SJSA1 (cell line): ENCODE measurements at regions not wholly inside any gene's neighbourhood (a gene's known extent, or its start where the extent isn't known, plus 50 kb on each side); places are given as distances from the start of the nearest gene placed in this dataset.

Source experiments
- DNase-seq, 2 experiments: peaks; one replicate each; pipeline ENCODE4 v3.0.0-alpha.2; 2015 to 2020; ENCODE audit warnings: low spot score in 2 of 2, low read depth in 1 of 2
- H3K27ac ChIP-seq: fragments of 250-450 bp; sonication (Bioruptor Pico); 2 replicates; pipeline ENCODE4 v1.5.1; 2020; ENCODE audit warnings: mild to moderate bottlenecking, moderate library complexity
- H3K27me3 ChIP-seq: fragments of 250-450 bp; sonication (Bioruptor Pico); replicated peaks from 2 replicates; pipeline ENCODE4 v1.5.1; 2020; ENCODE audit warnings: mild to moderate bottlenecking, moderate library complexity
- H3K36me3 ChIP-seq: fragments of 250-450 bp; sonication (Bioruptor Pico); 2 replicates; pipeline ENCODE4 v1.5.1; 2020; ENCODE audit warnings: mild to moderate bottlenecking
- H3K4me1 ChIP-seq: fragments of 250-450 bp; sonication (Bioruptor Pico); replicated peaks from 2 replicates; pipeline ENCODE4 v1.6.1; 2021; ENCODE audit warnings: mild to moderate bottlenecking
- H3K4me3 ChIP-seq: fragments of 250-450 bp; sonication (Bioruptor Pico); 2 replicates; pipeline ENCODE4 v1.5.1; 2020; ENCODE audit warnings: mild to moderate bottlenecking
- H3K9me3 ChIP-seq: fragments of 250-450 bp; sonication (Bioruptor Pico); replicated peaks from 2 replicates; pipeline ENCODE4 v1.5.1; 2020; ENCODE audit warnings: mild to moderate bottlenecking

DNA sequence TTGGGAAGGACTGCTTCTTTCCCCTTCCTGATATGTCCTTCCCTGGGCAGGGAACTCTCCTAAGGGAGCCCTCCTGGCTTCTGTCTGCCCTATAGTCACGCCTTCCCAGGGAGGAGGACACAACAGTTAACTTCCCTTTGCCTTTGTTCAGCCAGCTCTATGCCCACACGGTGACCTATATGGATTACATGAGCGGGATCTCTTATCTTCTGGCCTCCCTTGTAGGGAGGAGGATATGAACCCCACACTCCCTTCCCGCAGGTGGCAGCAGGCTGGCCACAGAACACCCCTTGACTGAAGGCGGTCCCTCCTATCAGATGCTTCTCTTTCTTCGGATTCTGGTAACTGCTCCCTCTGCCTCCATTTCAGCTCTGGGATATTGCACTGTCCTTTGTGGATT lies 135.6 kb upstream of the MAX start:
- H3K4me3 ChIP-seq = no peak overlapping the region
- no peak for DNase-seq
- H3K9me3 ChIP-seq = no peaks in the 10 kb centered on the region
- H3K27me3 ChIP-seq = no peaks in the 10 kb centered on the region
- no peaks in the 10 kb centered on the region for H3K36me3 ChIP-seq
- peaks cover 47% of the 10 kb centered on the region for H3K4me1 ChIP-seq
- peak overlapping the region; percentile 77 for H3K27ac ChIP-seq

DNA sequence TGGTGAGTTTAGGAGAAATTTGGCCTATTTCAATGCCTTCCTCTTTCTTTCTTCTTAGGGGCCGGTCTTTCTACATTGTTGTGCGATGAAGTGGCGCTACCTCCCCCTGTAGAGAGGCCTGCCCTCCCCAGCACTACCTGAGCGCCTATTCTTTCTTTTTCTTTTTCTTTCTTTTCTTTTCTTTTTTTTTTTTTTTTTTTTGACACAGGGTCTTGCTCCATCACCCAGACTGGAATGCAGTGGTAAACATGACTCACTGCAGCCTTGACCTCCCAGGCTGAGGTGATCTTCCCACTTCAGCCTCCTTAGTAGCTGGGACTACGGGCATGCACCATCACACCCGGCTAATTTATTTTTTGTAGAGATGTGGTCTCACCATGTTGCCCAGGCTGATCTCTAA lies 136.1 kb upstream of the MAX start:
- Histone ChIP-seq H3K27ac (peak overlapping the region; percentile 77), H3K9me3 (no peaks in the 10 kb centered on the region), H3K36me3 (no peaks in the 10 kb centered on the region), H3K4me3 (no peak overlapping the region), H3K4me1 (peaks cover 52% of the 10 kb centered on the region), H3K27me3 (no peaks in the 10 kb centered on the region)
- peak; percentile 83 to 86 for DNase-seq

DNA sequence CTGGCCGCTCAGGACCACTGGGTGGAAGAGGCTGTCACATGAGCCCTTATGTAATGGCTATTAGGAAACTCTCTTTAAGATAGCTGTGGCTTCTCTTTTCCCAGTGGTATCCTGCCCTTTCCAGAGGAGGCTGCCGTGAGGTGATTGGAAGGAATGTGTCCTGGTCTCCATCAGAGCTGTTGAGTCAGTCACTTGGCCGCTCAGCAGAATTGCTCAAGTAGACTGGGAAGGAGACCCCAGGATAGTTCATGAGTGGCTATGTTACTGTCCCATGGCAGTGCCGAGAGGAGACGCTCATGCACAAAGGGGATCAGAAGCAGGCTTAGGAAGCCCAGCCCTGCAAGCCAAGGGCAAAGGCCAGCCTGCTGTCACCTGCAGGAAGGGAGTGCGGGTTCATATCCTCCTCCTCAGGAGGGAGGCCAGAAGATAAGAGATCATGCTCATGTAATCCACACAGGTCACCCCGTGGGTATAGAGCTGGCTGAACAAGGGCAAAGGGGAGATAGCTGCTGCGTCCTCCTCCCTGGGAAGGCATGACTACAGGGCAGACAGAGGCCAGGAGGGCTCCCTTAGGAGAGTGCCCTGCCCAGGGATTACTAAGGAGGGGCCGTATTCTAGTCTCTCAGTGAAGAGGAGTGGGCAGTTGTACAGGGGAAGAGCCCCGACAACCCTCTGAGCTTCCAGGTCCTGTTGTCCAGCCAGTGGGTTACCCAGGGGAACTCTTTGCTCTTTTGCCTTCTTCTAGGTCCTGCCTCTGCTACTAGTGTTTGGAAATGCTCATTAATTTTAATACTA lies 137.0 kb upstream of the MAX start:
- no peak overlapping the region for H3K4me3 ChIP-seq
- peaks cover 61% of the 10 kb centered on the region for H3K4me1 ChIP-seq
- peak overlapping the region; percentile 74 for H3K27ac ChIP-seq
- no peaks in the 10 kb centered on the region for H3K27me3 ChIP-seq
- no peaks in the 10 kb centered on the region for H3K9me3 ChIP-seq
- peak in 1 of 2 experiments; percentile 51 for DNase-seq
- no peaks in the 10 kb centered on the region for H3K36me3 ChIP-seq

DNA sequence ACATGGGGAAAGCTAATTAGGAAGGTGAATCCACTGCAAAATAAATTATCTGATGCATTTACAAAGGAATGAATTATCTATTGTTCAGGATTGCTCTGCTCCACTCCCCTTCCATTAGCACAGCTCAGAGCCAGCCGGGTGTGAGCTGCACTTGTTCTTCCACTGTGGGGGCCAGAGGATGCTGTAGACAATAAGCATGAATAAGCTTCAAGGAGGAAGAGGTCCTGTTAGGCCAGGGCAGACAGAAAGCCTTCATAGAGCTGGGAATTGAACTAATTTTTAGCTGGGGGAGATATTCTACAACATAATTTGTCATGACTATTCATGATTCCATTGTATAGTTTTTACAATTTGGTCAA lies 137.6 kb upstream of the MAX start:
- Histone ChIP-seq H3K4me3 (no peak overlapping the region), H3K27ac (no peak overlapping the region), H3K27me3 (no peaks in the 10 kb centered on the region), H3K9me3 (no peaks in the 10 kb centered on the region), H3K36me3 (no peaks in the 10 kb centered on the region), H3K4me1 (peaks cover 65% of the 10 kb centered on the region)
- DNase-seq = no peak

DNA sequence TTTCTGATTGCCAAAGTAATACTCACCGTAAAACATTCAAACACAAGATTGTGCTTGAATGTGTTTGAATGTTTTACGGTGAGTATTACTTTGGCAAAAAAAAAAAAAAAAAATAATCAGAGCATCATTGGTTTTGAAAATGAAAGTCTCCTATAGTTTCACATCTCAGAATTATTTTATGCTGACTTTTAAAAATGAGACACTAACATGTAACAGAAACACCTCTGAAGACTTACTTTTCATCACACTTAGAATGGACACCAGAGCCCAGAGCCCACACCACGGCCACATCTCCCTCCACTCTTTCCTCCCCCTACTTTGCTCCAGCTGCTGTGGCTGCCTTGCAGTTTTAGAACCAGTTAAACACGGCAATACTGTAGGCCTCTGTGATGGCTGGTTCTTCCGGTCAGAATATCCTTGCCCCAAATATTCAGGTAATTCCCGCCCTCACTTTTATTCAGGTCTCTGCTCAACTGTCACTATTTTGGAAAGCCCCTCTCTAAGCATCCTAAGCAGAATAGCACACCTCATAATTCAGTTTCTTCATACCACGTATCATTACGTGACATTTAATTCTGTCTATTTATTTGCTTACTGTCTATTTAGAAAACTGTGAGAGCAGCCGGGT lies 138.9 kb upstream of the MAX start:
- no peak for DNase-seq
- Histone ChIP-seq H3K36me3 (no peaks in the 10 kb centered on the region), H3K4me1 (peaks cover 62% of the 10 kb centered on the region), H3K9me3 (no peaks in the 10 kb centered on the region), H3K27ac (no peak overlapping the region), H3K27me3 (no peaks in the 10 kb centered on the region), H3K4me3 (no peak overlapping the region)

DNA sequence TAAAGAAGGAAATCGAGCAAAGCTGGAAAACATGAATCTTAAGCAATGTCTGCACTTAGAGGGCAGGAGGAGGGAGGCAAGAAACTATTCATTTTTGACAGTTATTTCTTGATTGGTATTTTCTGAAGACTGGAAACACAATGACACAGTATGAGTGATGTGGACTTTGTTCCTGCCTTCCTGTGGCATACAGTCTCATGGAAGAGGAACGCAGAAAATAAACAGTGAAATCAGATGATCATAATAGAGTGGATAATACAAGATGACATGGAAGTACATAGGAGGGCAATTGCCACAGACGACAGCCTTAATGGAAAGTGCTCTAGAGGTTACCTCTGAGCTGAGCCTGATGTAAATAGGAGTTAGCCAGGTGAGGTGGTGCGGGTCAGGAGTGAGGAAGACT lies 140.4 kb upstream of the MAX start:
- peak overlapping the region; percentile 54 for H3K27ac ChIP-seq
- no peak for DNase-seq
- H3K4me3 ChIP-seq = no peak overlapping the region
- no peaks in the 10 kb centered on the region for H3K9me3 ChIP-seq
- no peaks in the 10 kb centered on the region for H3K36me3 ChIP-seq
- no peaks in the 10 kb centered on the region for H3K27me3 ChIP-seq
- H3K4me1 ChIP-seq = peaks cover 47% of the 10 kb centered on the region

DNA sequence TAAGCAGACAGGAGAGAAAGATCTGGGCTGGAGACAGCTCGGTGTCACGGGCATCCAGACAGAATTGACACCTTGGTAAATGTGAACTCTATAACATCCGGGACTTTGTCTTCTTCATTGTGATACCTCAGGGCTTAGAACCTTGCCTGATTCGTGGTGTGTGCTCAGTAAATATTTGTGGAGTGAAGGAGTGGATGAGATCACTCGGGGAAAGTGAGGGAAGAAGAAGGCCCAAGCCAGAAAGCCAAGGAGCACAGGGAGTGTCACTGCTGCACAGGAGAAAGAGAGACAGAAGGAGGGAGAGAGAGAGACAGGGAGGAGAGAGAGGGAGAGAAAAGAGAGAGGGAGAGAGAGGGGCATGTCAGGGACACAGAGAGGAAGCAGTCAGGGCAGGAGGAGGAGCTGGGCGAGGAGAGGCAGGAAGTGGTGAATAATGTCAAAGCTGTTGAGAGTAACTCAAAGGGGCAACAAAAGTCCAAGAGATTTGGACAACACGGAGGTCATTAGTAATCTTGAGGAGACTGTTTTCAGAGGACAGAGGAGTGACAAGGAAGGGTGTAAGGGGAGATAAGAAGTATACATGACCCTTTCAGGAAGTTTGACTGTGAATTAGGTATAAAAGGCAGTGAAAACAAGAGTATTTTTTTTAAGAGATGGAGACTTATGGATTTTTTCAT lies 141.6 kb upstream of the MAX start:
- Histone ChIP-seq H3K9me3 (no peaks in the 10 kb centered on the region), H3K36me3 (no peaks in the 10 kb centered on the region), H3K4me1 (peaks cover 37% of the 10 kb centered on the region), H3K27me3 (no peaks in the 10 kb centered on the region), H3K4me3 (no peak overlapping the region), H3K27ac (peak overlapping the region; percentile 54)
- peak; percentile 52 to 55 for DNase-seq

DNA sequence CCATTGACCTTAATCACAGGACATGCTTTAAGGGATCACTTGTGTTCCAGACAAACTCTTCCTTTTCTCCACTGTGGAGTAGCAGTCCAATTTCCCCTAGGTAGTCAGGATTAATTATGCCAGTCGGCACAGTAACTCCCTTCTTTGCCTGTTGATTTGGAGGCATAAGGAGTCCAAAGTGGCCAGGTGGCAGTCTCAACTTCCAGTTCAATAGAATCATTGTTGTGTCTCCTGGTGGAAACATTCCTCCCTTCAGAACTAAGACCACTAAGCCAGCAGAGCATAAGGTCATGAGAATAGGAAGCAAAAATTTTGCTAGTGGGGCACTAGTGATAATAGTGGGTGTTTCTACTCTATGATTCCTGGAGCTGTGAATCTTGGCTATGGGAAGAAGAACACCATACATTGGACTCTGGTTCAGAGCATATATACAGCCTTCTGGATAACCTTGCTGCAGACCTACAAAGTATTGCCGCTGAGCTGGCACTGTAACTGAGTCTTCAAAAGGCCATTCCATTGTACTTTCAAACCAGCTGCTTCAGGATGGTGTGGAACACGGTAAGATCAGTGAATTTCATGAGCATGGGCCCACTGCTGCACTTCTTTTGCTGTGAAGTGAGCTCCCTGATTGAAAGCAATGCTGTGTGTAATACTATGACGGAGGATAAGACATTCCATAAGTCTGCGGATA lies 147.3 kb upstream of the MAX start:
- no peaks in the 10 kb centered on the region for H3K9me3 ChIP-seq
- no peak for DNase-seq
- H3K4me1 ChIP-seq = peaks cover 6% of the 10 kb centered on the region
- H3K36me3 ChIP-seq = no peaks in the 10 kb centered on the region
- no peak overlapping the region for H3K4me3 ChIP-seq
- H3K27ac ChIP-seq = no peak overlapping the region
- H3K27me3 ChIP-seq = no peaks in the 10 kb centered on the region

DNA sequence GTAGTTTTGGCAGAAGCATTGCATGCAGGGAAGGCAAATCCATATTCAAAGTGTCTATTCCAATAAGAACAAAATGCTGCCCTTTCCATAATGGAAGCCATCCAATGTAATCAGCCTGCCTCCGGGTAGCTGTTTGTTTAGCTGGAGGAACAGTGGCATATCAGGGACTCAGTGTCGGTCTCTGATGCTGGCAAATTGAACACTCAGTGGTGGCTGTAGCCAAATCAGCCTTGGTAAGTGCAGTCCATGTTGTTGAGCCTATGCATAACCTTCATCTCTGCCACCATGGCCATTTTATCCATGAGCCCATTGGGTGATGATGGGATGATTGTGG lies 147.8 kb upstream of the MAX start:
- Histone ChIP-seq H3K36me3 (no peaks in the 10 kb centered on the region), H3K4me1 (peaks cover 10% of the 10 kb centered on the region), H3K9me3 (no peaks in the 10 kb centered on the region), H3K27me3 (no peaks in the 10 kb centered on the region), H3K4me3 (no peak overlapping the region), H3K27ac (no peak overlapping the region)
- DNase-seq = no peak

DNA sequence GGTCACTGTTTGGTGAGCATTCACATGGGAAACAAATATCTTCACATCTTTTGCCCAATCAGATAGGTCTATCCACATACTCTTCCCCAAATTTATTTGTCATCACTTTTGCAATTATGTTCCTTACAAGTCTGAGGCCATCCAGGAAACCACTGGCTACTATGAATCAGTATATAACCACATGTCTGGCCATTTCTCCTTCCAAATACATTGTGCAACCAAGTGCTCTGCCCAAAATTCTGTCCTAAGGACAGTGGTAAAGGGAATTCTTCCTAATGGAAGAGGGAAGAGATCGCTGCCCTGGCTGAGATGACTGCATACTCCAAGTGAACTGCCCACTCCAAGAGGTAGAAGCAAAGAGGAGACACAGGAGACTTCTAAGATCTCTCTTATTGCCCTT lies 148.9 kb upstream of the MAX start:
- Histone ChIP-seq H3K27me3 (no peaks in the 10 kb centered on the region), H3K36me3 (no peaks in the 10 kb centered on the region), H3K9me3 (no peaks in the 10 kb centered on the region), H3K4me3 (no peak overlapping the region), H3K4me1 (peaks cover 21% of the 10 kb centered on the region), H3K27ac (no peak overlapping the region)
- no peak for DNase-seq

DNA sequence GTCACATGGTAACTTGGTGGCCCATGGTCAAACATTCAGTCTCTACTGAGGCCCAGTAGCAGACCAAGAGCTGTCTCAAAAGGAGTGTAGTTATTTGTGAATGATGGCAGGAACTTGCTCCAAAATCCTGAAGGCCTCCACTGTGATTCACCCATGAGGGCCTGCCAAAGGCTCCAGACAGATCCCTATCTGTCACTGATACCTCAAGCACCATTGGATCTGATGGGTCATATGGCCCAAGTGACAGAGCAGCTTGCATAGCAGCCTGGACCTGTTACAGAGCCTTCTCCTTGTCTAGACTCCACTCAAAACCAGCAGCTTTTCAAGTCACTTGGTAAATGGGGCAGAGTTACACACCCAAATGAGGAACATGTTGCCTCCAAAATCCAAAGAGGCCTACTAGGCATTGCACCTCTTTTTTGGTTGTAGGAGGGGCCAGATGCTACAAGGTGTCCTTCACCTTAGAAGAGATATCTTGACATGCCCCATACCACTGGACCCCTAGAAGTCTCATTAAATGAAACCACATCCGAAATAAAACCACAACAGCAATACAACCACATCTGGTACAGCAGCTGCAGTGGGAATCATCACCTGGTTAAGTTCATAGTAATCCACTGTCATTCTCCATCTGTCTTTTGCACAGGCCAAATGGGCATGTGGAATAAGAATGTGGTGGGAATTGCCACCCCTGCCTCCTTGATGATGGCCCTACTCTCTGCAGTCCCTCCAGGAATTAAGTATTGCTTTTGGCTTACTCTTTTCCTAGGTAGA lies 150.4 kb upstream of the MAX start:
- H3K27ac ChIP-seq = no peak overlapping the region
- no peaks in the 10 kb centered on the region for H3K27me3 ChIP-seq
- H3K4me1 ChIP-seq = peaks cover 24% of the 10 kb centered on the region
- H3K36me3 ChIP-seq = no peaks in the 10 kb centered on the region
- DNase-seq = no peak
- no peaks in the 10 kb centered on the region for H3K9me3 ChIP-seq
- H3K4me3 ChIP-seq = no peak overlapping the region

DNA sequence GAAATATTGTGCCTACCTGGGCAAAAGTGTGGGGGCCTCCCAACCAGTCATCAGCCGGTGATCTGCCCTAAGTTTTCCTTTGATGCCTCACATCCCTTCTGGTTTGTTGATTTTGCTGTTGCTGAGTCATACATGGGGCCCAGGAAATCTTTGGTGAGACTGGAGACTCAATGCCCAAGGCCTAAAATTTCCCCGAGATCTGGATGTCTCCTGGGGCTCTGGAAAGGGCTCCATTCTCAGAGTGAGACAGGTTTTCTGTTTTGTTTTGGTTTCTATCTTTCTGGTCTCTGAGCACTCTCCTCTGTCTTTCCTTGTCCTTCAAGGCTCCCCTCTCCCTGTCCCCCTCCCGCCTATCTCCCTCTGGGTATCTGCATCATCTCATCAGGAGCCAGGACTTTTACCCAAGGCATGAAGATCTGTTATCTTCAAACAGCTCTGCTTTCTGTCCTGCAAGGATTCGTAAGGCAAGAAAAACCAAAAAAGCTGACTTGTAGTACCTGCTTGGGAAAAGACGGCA lies 152.8 kb upstream of the MAX start:
- Histone ChIP-seq H3K27me3 (no peaks in the 10 kb centered on the region), H3K9me3 (no peaks in the 10 kb centered on the region; the same call in 1 of the 2 replicates), H3K27ac (peak overlapping the region; percentile 57), H3K4me3 (no peak overlapping the region), H3K36me3 (no peaks in the 10 kb centered on the region), H3K4me1 (peaks cover 36% of the 10 kb centered on the region)
- DNase-seq = peak; percentile 61 to 62
